ENCODE measurements at regions not wholly inside any gene's neighbourhood (a gene's known extent, or its start where the extent isn't known, plus 50 kb on each side); places are given as distances from the start of the nearest gene placed in this dataset.

DNA sequence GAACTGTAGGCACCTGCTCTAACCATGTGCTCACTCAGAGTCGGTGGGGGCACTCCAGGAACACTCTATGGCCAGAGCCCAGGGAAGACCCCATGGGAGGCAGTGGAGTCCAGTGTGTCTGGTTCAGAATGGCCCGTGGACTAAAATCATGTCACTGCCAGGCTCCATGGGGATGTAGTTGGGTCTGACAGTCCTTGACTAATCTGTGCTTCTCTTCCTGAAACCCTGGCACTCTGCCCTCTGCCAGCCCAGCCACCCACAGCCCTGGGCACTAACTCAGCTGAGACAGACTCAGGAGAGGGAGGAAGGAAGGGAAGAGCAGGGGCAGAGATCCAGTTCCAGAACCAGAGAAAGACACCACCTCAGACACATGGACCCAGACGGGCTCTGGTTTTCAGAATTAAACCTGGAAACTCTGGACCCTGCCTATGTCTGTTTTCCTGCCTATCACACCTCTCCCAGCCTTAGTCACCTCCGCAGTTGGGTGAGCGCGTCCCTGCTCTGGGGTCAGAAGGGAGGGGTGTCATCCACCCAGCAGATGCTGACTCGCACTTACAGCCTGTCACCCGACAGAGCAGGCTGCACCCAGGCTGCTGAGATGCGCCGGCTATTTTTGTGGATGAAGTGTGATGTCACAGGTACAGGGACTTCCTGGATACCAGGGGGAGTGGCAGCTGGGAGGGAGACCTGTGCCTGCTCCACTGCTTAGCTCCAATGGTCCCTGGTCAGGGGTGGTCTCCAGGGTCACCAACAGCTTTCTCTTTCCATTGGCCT lies 56.8 kb upstream of the INSYN1 start:
- DNase-seq (peak in 3 of 4 donors; percentile 43 to 46 (median 43)), ATAC-seq (peak; percentile 50)
- Histone ChIP-seq H3K27ac (no peak overlapping the region), H3K9me3 (no peaks in the 10 kb centered on the region), H3K36me3 (replicated peaks in 1 of 2; ENCODE audit: insufficient read depth in 1 of 2, low read depth in 2 of 2) (no peaks in the 10 kb centered on the region), H3K4me3 (no peak overlapping the region), H3K4me1 (no peaks in the 10 kb centered on the region), H3K27me3 (no peaks in the 10 kb centered on the region)
- WGBS, 2 donors: 39 to 43% methylated on average over 6 to 9 of the region's 10 CpGs
- intact Hi-C loops (cut with DNase I): no loop called here
- TF ChIP-seq POLR2A (IDR thresholded peaks at IDR 0.05): no peak
- TF ChIP-seq, protein P1, sequence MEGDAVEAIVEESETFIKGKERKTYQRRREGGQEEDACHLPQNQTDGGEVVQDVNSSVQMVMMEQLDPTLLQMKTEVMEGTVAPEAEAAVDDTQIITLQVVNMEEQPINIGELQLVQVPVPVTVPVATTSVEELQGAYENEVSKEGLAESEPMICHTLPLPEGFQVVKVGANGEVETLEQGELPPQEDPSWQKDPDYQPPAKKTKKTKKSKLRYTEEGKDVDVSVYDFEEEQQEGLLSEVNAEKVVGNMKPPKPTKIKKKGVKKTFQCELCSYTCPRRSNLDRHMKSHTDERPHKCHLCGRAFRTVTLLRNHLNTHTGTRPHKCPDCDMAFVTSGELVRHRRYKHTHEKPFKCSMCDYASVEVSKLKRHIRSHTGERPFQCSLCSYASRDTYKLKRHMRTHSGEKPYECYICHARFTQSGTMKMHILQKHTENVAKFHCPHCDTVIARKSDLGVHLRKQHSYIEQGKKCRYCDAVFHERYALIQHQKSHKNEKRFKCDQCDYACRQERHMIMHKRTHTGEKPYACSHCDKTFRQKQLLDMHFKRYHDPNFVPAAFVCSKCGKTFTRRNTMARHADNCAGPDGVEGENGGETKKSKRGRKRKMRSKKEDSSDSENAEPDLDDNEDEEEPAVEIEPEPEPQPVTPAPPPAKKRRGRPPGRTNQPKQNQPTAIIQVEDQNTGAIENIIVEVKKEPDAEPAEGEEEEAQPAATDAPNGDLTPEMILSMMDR (IDR thresholded peaks at IDR 0.05): no peak

DNA sequence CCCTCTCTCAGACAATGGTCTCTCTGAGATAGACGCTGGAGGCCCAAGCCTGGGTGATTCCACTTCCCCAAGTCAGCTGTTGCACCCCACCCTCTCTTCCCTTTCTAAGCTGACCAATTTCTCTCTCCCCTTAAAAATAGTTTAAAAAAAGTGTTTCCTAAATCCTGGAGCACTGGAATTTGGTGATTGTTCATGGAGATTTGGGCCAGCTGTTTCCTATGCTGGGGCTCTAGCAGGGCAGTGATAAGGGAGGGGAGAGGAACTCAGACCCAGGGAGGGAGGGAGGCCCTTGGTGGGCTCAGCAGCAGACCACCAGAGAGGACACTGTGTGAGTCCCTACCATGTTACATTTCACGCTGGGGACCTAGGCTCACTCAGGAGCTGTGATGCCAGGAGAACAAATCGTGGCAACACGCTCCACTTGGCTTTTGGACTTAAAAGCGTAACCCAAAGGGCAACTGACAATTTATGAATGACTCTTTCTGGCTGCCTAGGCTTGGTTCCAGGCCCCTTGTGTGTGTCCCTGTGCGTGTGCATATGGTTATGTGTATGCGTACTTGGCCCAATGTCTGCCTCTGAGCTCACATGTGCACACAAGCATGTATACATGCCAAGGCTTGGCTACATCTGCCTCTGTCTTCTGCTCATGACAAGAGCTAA lies 59.8 kb upstream of the INSYN1 start:
- H3K4me1 ChIP-seq: no peaks in the 10 kb centered on the region
- no peaks in the 10 kb centered on the region for H3K27me3 ChIP-seq
- no peak overlapping the region for H3K4me3 ChIP-seq
- H3K27ac ChIP-seq: no peak overlapping the region
- ATAC-seq (no peak), DNase-seq (no peak)
- intact Hi-C loops (cut with DNase I): no loop called here
- no peaks in the 10 kb centered on the region for H3K36me3 ChIP-seq (replicated peaks in 1 of 2; ENCODE audit: insufficient read depth in 1 of 2, low read depth in 2 of 2)
- H3K9me3 ChIP-seq: no peaks in the 10 kb centered on the region
- TF ChIP-seq, protein P1 (IDR thresholded peaks at IDR 0.05): no peak
- no peak for TF ChIP-seq POLR2A (IDR thresholded peaks at IDR 0.05)
- WGBS, 2 donors: 77 to 89% methylated on average over 7 of the region's 7 CpGs

DNA sequence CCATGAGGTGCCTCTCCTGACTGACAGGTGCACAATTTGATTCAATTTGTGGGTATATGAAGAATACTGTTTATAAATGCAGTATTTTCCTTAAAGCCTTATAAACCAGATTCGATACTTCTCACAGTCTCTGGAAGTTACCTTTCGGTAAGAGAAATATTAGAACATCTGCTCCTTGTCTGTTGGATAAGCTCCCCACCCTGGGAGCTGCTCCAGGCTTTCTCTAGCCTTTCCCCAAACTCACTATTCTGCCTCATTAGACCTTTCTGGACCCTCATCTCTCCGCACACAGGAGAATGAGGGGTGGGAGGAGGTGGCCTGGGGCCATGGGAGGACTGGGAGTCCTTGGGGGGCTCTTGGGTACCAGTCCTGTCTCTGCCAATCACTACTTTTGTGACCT lies 59.8 kb upstream of the TBC1D21 start:
- Histone ChIP-seq H3K36me3 (replicated peaks in 1 of 2; ENCODE audit: insufficient read depth in 1 of 2, low read depth in 2 of 2) (no peaks in the 10 kb centered on the region), H3K27ac (no peak overlapping the region), H3K4me3 (no peak overlapping the region), H3K4me1 (no peaks in the 10 kb centered on the region), H3K27me3 (no peaks in the 10 kb centered on the region), H3K9me3 (no peaks in the 10 kb centered on the region)
- 85 to 88% methylated on average over 3 of the region's 3 CpGs for WGBS, 2 donors
- intact Hi-C loops (cut with DNase I): no loop called here
- TF ChIP-seq, protein P1 (IDR thresholded peaks at IDR 0.05): no peak
- TF ChIP-seq POLR2A (IDR thresholded peaks at IDR 0.05): no peak
- DNase-seq: no peak
- ATAC-seq: no peak

DNA sequence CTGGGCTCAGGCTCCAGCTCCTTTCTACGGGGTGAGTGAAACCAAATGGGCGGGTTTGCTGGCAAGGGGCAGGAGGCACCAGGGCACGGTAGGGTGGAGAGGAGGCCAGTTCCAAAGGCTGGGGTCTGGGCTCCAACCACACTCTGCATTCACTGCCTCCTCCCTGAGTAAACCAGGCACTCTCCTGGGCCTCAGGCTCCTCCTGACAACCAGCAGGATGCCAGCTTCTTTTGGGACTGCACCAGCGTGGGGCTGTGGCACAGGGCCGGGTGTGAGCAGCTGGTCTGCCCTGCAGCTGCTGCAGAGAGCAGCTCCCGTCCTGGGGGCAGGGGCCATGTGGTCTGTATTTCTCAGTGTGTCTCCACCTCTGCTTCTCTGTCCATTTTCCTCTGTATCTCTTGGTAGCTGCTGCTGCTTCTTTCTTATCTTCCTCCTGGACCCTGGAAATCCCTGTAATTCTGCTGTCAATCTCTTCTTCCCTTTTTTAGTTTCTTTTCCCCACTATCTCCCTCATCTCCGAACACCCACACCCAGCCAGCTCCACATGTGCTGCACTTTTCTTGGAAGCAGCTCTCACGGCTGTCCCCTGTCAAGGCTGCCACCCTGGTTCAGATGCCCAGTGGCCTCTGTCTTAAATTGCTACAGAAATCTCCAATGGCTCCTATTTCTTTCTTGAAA lies 54.9 kb upstream of the TBC1D21 start:
- Histone ChIP-seq H3K27me3 (no peaks in the 10 kb centered on the region), H3K9me3 (no peaks in the 10 kb centered on the region), H3K27ac (no peak overlapping the region), H3K4me1 (no peaks in the 10 kb centered on the region), H3K36me3 (replicated peaks in 1 of 2; ENCODE audit: insufficient read depth in 1 of 2, low read depth in 2 of 2) (no peaks in the 10 kb centered on the region), H3K4me3 (no peak overlapping the region)
- intact Hi-C loops (cut with DNase I): no loop called here
- DNase-seq: no peak
- TF ChIP-seq POLR2A (IDR thresholded peaks at IDR 0.05): no peak
- TF ChIP-seq, protein P1 (IDR thresholded peaks at IDR 0.05): no peak
- ATAC-seq: no peak
- 65 to 75% methylated on average over 6 to 8 of the region's 8 CpGs for WGBS, 2 donors

Data from body of pancreas (tissue), 4 donors.